WTC11 (cell line): ENCODE measurements at regions not wholly inside any gene's neighbourhood (a gene's known extent, or its start where the extent isn't known, plus 50 kb on each side); places are given as distances from the start of the nearest gene placed in this dataset.

Source experiments
- ATAC-seq: fragments of 200-7000 bp; cut with Tn5 transposase; 2 replicates; pipeline ENCODE4 v1.10.0; 2021; ENCODE audit warnings: mild to moderate bottlenecking, moderate library complexity
- CTCF ChIA-PET: fragments of 300-600 bp; sonication (Branson Sonifier 250); formaldehyde crosslinking; loops from one replicate; lab custom pipeline; 2021; ENCODE audit warnings: antibody characterized with exemption; lab: Charles Lee
- POLR2A ChIA-PET: fragments of 350-600 bp; sonication (Branson Sonifier 250); formaldehyde crosslinking; loops from one replicate; lab custom pipeline; 2021; ENCODE audit warnings: antibody characterized with exemption; lab: Charles Lee
- DNase-seq: peaks from one replicate; pipeline ENCODE4 v3.0.0; 2021; ENCODE audit warnings: low spot score
- H3K27ac Mint-ChIP-seq: 2 replicates; pipeline ENCODE4 v1.8.0; 2021; ENCODE audit warnings: mixed read lengths
- H3K27me3 Mint-ChIP-seq: 2 replicates; pipeline ENCODE4 v1.8.0; 2021; ENCODE audit warnings: low read depth, mild to moderate bottlenecking, moderate library complexity, mixed read lengths
- H3K36me3 Mint-ChIP-seq: 2 replicates; pipeline ENCODE4 v1.8.0; 2021; ENCODE audit warnings: mixed read lengths
- H3K4me1 Mint-ChIP-seq: 2 replicates; pipeline ENCODE4 v1.8.0; 2022; ENCODE audit warnings: mixed read lengths
- H3K4me3 Mint-ChIP-seq: 2 replicates; pipeline ENCODE4 v1.8.0; 2021; ENCODE audit warnings: mild to moderate bottlenecking, moderate library complexity, mixed read lengths
- H3K9me3 Mint-ChIP-seq: 2 replicates; pipeline ENCODE4 v1.8.0; 2021; ENCODE audit warnings: mixed read lengths
- AR ChIP-seq: fragments of 250-450 bp; sonication (Bioruptor Pico); IDR thresholded peaks from 2 replicates; pipeline ENCODE4 v1.9.0; 2021; ENCODE audit warnings: mild to moderate bottlenecking
- ATF3 ChIP-seq: sonication (generic); formaldehyde crosslinking; conservative IDR thresholded peaks from 2 replicates; pipeline ENCODE4 v1.8.1; 2022; ENCODE audit warnings: mild to moderate bottlenecking, missing genetic modification reagents
- E2F1 ChIP-seq: sonication (generic); formaldehyde crosslinking; IDR thresholded peaks from 2 replicates; pipeline ENCODE4 v1.8.0; 2022; ENCODE audit warnings: mild to moderate bottlenecking, missing genetic modification reagents
- FOXJ3 ChIP-seq: sonication (generic); formaldehyde crosslinking; IDR thresholded peaks from 2 replicates; pipeline ENCODE4 v1.9.0; 2021; ENCODE audit warnings: missing genetic modification reagents, mild to moderate bottlenecking, borderline replicate concordance
- GRHL2 ChIP-seq: fragments of 250-450 bp; sonication (Bioruptor Pico); IDR thresholded peaks from 2 replicates; pipeline ENCODE4 v1.8.0; 2022; ENCODE audit warnings: mild to moderate bottlenecking, moderate library complexity; ENCODE audit not compliant: insufficient replicate concordance, severe bottlenecking
- KAT7 ChIP-seq: sonication (generic); formaldehyde crosslinking; IDR thresholded peaks from 2 replicates; pipeline ENCODE4 v1.8.1; 2023; ENCODE audit warnings: missing genetic modification reagents, mild to moderate bottlenecking, borderline replicate concordance
- MYBL2 ChIP-seq: sonication (generic); formaldehyde crosslinking; IDR thresholded peaks from 2 replicates; pipeline ENCODE4 v1.8.1; 2023; ENCODE audit warnings: mild to moderate bottlenecking, moderate library complexity, missing genetic modification reagents
- NFATC4 ChIP-seq: fragments of 250-450 bp; sonication (Bioruptor Pico); IDR thresholded peaks from 2 replicates; pipeline ENCODE4 v1.9.0; 2021; ENCODE audit warnings: mild to moderate bottlenecking
- OVOL2 ChIP-seq: fragments of 250-450 bp; sonication (Bioruptor Pico); IDR thresholded peaks from 2 replicates; pipeline ENCODE4 v1.9.0; 2021; ENCODE audit warnings: mild to moderate bottlenecking, borderline replicate concordance
- PRRX2 ChIP-seq: fragments of 250-450 bp; sonication (Bioruptor Pico); IDR thresholded peaks from 2 replicates; pipeline ENCODE4 v1.8.0; 2021; ENCODE audit warnings: mild to moderate bottlenecking
- TCF7 ChIP-seq: sonication (generic); formaldehyde crosslinking; IDR thresholded peaks from 2 replicates; pipeline ENCODE4 v1.8.0; 2022; ENCODE audit warnings: mild to moderate bottlenecking, low read depth, missing genetic modification reagents, moderate library complexity
- ZBTB21 ChIP-seq: sonication (generic); formaldehyde crosslinking; IDR thresholded peaks from 2 replicates; pipeline ENCODE4 v1.8.1; 2023; ENCODE audit warnings: mild to moderate bottlenecking, missing genetic modification reagents, borderline replicate concordance
- ZMAT4 ChIP-seq: fragments of 250-450 bp; sonication (Bioruptor Pico); IDR thresholded peaks from 2 replicates; pipeline ENCODE4 v1.9.0; 2021; ENCODE audit warnings: mild to moderate bottlenecking
- ZNF219 ChIP-seq: sonication (generic); formaldehyde crosslinking; IDR thresholded peaks from 2 replicates; pipeline ENCODE4 v1.8.0; 2023; ENCODE audit warnings: missing genetic modification reagents, mild to moderate bottlenecking, borderline replicate concordance
- ZNF232 ChIP-seq: sonication (generic); formaldehyde crosslinking; IDR thresholded peaks from 2 replicates; pipeline ENCODE4 v1.8.0; 2022; ENCODE audit warnings: mild to moderate bottlenecking, missing genetic modification reagents
- ZNF263 ChIP-seq: sonication (generic); formaldehyde crosslinking; IDR thresholded peaks from 2 replicates; pipeline ENCODE4 v1.8.1; 2022; ENCODE audit warnings: low read depth, mild to moderate bottlenecking, moderate library complexity, missing genetic modification reagents
- ZNF317 ChIP-seq: sonication (generic); formaldehyde crosslinking; IDR thresholded peaks from 2 replicates; pipeline ENCODE4 v1.8.1; 2023; ENCODE audit warnings: low read depth, mild to moderate bottlenecking, moderate library complexity, missing genetic modification reagents, borderline replicate concordance

GRCh38 chr9:89247431-89248353, 63.3 kb upstream of the CKS2 start (continued):
- TF ChIP-seq ATF3: no peak

GRCh38 chr9:89249001-89249400, 62.0 kb upstream of the CKS2 start:
- peaks cover 15% of the 10 kb centered on the region for H3K4me1 Mint-ChIP-seq
- DNase-seq (no peak), ATAC-seq (no peak)
- ChIA-PET CTCF (no interaction called here), POLR2A (no interaction called here)
- peaks cover 4% of the 10 kb centered on the region for H3K36me3 Mint-ChIP-seq
- H3K27me3 Mint-ChIP-seq: no peaks in the 10 kb centered on the region
- no peak for TF ChIP-seq ATF3
- no peak for TF ChIP-seq ZNF263
- no peak overlapping the region for H3K27ac Mint-ChIP-seq
- peaks cover 7% of the 10 kb centered on the region for H3K9me3 Mint-ChIP-seq
- no peak overlapping the region for H3K4me3 Mint-ChIP-seq

GRCh38 chr9:89252651-89253267, 58.2 kb upstream of the CKS2 start:
- no peak overlapping the region for H3K4me3 Mint-ChIP-seq
- ATAC-seq (no peak), DNase-seq (no peak)
- CTCF ChIA-PET: no interaction called here
- H3K27ac Mint-ChIP-seq: no peak overlapping the region
- H3K36me3 Mint-ChIP-seq: peaks cover 4% of the 10 kb centered on the region
- POLR2A ChIA-PET: no interaction called here
- no peak for TF ChIP-seq TCF7 (CRISPR knock-in tag)
- no peak for TF ChIP-seq ZMAT4 (CRISPR knock-in tag)
- TF ChIP-seq MYBL2 (CRISPR knock-in tag): no peak
- TF ChIP-seq GRHL2 (CRISPR knock-in tag): no peak
- no peak for TF ChIP-seq NFATC4
- TF ChIP-seq, all 79 proteins: peak for 0
- Mint-ChIP-seq H3K27me3 (no peaks in the 10 kb centered on the region), H3K4me1 (peaks cover 4% of the 10 kb centered on the region), H3K9me3 (peaks cover 8% of the 10 kb centered on the region)

- DNase-seq (no peak), ATAC-seq (no peak)
- no peaks in the 10 kb centered on the region for H3K27me3 Mint-ChIP-seq
- CTCF ChIA-PET: no interaction called here
- H3K4me1 Mint-ChIP-seq: no peaks in the 10 kb centered on the region
- peaks cover 7% of the 10 kb centered on the region for H3K36me3 Mint-ChIP-seq
- no peak overlapping the region for H3K27ac Mint-ChIP-seq
- TF ChIP-seq ZBTB21 (CRISPR knock-in tag): 0 out of 2 replicates have a peak, but pooled peaks have one; percentile 25
- no peak for TF ChIP-seq ZNF232 (CRISPR knock-in tag)
- H3K4me3 Mint-ChIP-seq: no peak overlapping the region
- H3K9me3 Mint-ChIP-seq: peaks cover 18% of the 10 kb centered on the region
- POLR2A ChIA-PET: no interaction called here
Measured at GRCh38 chr9:89254058-89254772, 56.8 kb upstream of the CKS2 start.

- H3K9me3 Mint-ChIP-seq: peaks cover 18% of the 10 kb centered on the region
- H3K4me3 Mint-ChIP-seq: no peak overlapping the region
- H3K27me3 Mint-ChIP-seq: no peaks in the 10 kb centered on the region
- H3K4me1 Mint-ChIP-seq: no peaks in the 10 kb centered on the region
- TF ChIP-seq ZBTB21 (CRISPR knock-in tag) (no peak), OVOL2 (CRISPR knock-in tag) (no peak), PRRX2 (CRISPR knock-in tag) (no peak)
- ChIA-PET POLR2A (no interaction called here), CTCF (no interaction called here)
- H3K27ac Mint-ChIP-seq: no peak overlapping the region
- ATAC-seq (no peak), DNase-seq (no peak)
- H3K36me3 Mint-ChIP-seq: peaks cover 7% of the 10 kb centered on the region
Measured at GRCh38 chr9:89254773-89255125, 56.2 kb upstream of the CKS2 start.

GRCh38 chr9:89256225-89256624, 54.8 kb upstream of the CKS2 start:
- H3K9me3 Mint-ChIP-seq: peaks cover 18% of the 10 kb centered on the region
- H3K27me3 Mint-ChIP-seq: no peaks in the 10 kb centered on the region
- no peaks in the 10 kb centered on the region for H3K4me1 Mint-ChIP-seq
- H3K4me3 Mint-ChIP-seq: no peak overlapping the region
- ATAC-seq: no peak
- H3K27ac Mint-ChIP-seq: no peak overlapping the region
- ChIA-PET POLR2A (no interaction called here), CTCF (no interaction called here)
- H3K36me3 Mint-ChIP-seq: peaks cover 7% of the 10 kb centered on the region
- DNase-seq: no peak
- TF ChIP-seq KAT7 (no peak), ZNF219 (no peak), FOXJ3 (no peak), E2F1 (CRISPR knock-in tag) (no peak), AR (CRISPR knock-in tag) (no peak), ZNF317 (no peak)
